Liver (tissue), 3 donors: ENCODE measurements at regions not wholly inside any gene's neighbourhood (a gene's known extent, or its start where the extent isn't known, plus 50 kb on each side); places are given as distances from the start of the nearest gene placed in this dataset.

Experiments
- ATF3 ChIP-seq: IDR thresholded peaks from 2 replicates; pipeline ENCODE4 v1.6.1; 2016; ENCODE audit warnings: antibody characterized with exemption
- CTCF ChIP-seq: fragments of 150-350 bp; IDR thresholded peaks from 2 replicates; pipeline ENCODE4 v1.5.1; 2017; ENCODE audit warnings: improper control_type of control experiment, low read depth, low read length; ENCODE audit not compliant: missing input control
- FOXA1 ChIP-seq: IDR thresholded peaks from 2 replicates; pipeline ENCODE4 v1.6.1; 2016; ENCODE audit warnings: antibody characterized with exemption
- GABPA ChIP-seq, 2 donors: IDR thresholded peaks in 1 of 2; conservative IDR thresholded peaks in 1 of 2; 2 replicates each; pipeline ENCODE4 v1.6.1; 2016; ENCODE audit warnings: antibody characterized with exemption in 2 of 2, mild to moderate bottlenecking in 1 of 2, moderate library complexity in 1 of 2
- RAD21 ChIP-seq, 2 donors: IDR thresholded peaks; 2 replicates each; pipeline ENCODE4 v1.6.1; 2016; ENCODE audit warnings: antibody characterized with exemption in 2 of 2, mild to moderate bottlenecking in 2 of 2
- donor health status: healthy.
- donor health status: healthy.

GRCh38 chr12:105978686-105979085 lies 160.1 kb downstream of the NUAK1 start:
- no peak for TF ChIP-seq CTCF
- TF ChIP-seq ATF3 = no peak
- TF ChIP-seq FOXA1 = no peak
- TF ChIP-seq GABPA (IDR thresholded peaks at IDR 0.05 in 1 of 2, conservative IDR thresholded peaks at IDR 0.05 in 1 of 2) = no peak
- no peak for TF ChIP-seq RAD21 (IDR thresholded peaks at IDR 0.05)
